SK-N-SH (cell line): ENCODE measurements at regions not wholly inside any gene's neighbourhood (a gene's known extent, or its start where the extent isn't known, plus 50 kb on each side); places are given as distances from the start of the nearest gene placed in this dataset.

Source experiments
- CTCF ChIA-PET: fragments of 300-600, 350-600 bp; formaldehyde crosslinking; extraction: SDS; loops from one replicate; lab custom pipeline; 2021; lab: Yijun Ruan, JAX
- POLR2A ChIA-PET: fragments of 350-600 bp; sonication (Branson Sonifier 250); formaldehyde crosslinking; extraction: SDS; loops from one replicate; lab custom pipeline; 2020; ENCODE audit warnings: antibody characterized with exemption, inconsistent platforms; lab: Yijun Ruan, JAX
- DNase-seq: peaks from one replicate; pipeline ENCODE4 v3.0.0; 2012
- H2AFZ ChIP-seq: fragments of 200-600 bp; sonication (generic); 2 replicates; pipeline ENCODE4 v1.8.1; 2016; ENCODE audit warnings: antibody characterized with exemption, mild to moderate bottlenecking, low read depth
- H3F3A ChIP-seq: fragments of 200-600 bp; sonication (generic); replicated peaks from 2 replicates; pipeline ENCODE3; 2016; ENCODE audit warnings: antibody characterized with exemption, mild to moderate bottlenecking; ENCODE audit not compliant: insufficient read depth
- H3K27ac ChIP-seq, 2 experiments: fragments of 200-500 bp in 1 of 2; fragments of 200-600 bp in 1 of 2; sonication (Bioruptor generic) in 1 of 2; sonication (generic), shearing (Covaris generic) in 1 of 2; 2 replicates each; pipeline versions ENCODE4 v1.5.1 to v1.6.1; 2014 to 2016; ENCODE audit warnings: low read depth in 2 of 2, inconsistent platforms in 1 of 2, low read length in 1 of 2, mild to moderate bottlenecking in 1 of 2, mixed read lengths in 1 of 2
- H3K27me3 ChIP-seq: fragments of 200-600 bp; sonication (generic), shearing (Covaris generic); 2 replicates; pipeline ENCODE4 v1.6.1; 2016; ENCODE audit warnings: mixed run types; ENCODE audit not compliant: insufficient read depth
- H3K36me3 ChIP-seq, 2 experiments: fragments of 200-500 bp in 1 of 2; fragments of 200-600 bp in 1 of 2; sonication (Bioruptor generic) in 1 of 2; sonication (generic) in 1 of 2; replicated peaks in 1 of 2; 2 replicates each; pipeline versions ENCODE3 to v1.5.1; 2014 to 2016; ENCODE audit warnings: low read length in 1 of 2, mild to moderate bottlenecking in 1 of 2; ENCODE audit not compliant: insufficient read depth in 2 of 2, control insufficient read depth in 1 of 2
- H3K4me1 ChIP-seq, 2 experiments: fragments of 200-500 bp in 1 of 2; fragments of 200-600 bp in 1 of 2; sonication (Bioruptor generic) in 1 of 2; sonication (generic), shearing (Covaris generic) in 1 of 2; 2 replicates each; pipeline versions ENCODE4 v1.5.1 to v1.6.1; 2014 to 2016; ENCODE audit warnings: low read depth in 1 of 2, low read length in 1 of 2, mixed run types in 1 of 2; ENCODE audit not compliant: insufficient read depth in 2 of 2, control insufficient read depth in 1 of 2
- H3K4me2 ChIP-seq: fragments of 200-600 bp; sonication (generic), shearing (Covaris generic); 2 replicates; pipeline ENCODE4 v1.6.1; 2017; ENCODE audit warnings: mixed run types
- H3K4me3 ChIP-seq, 2 experiments: fragments of 200-500 bp in 1 of 2; fragments of 200-600 bp in 1 of 2; sonication (Bioruptor generic) in 1 of 2; sonication (generic), shearing (Covaris generic) in 1 of 2; 2 replicates each; pipeline versions ENCODE4 v1.5.1 to v1.8.1; 2014 to 2016; ENCODE audit warnings: low read depth in 2 of 2, inconsistent platforms in 1 of 2, low read length in 1 of 2, mild to moderate bottlenecking in 1 of 2, mixed read lengths in 1 of 2, moderate library complexity in 1 of 2
- H3K79me2 ChIP-seq: fragments of 200-600 bp; sonication (generic); 2 replicates; pipeline ENCODE4 v1.8.1; 2017; ENCODE audit warnings: mild to moderate bottlenecking; ENCODE audit not compliant: insufficient read depth
- H3K9ac ChIP-seq: fragments of 200-600 bp; sonication (generic); 2 replicates; pipeline ENCODE4 v1.6.1; 2017; ENCODE audit warnings: mixed run types
- H3K9me2 ChIP-seq: fragments of 200-600 bp; sonication (generic); 2 replicates; pipeline ENCODE4 v1.6.1; 2017; ENCODE audit warnings: mixed run types
- H3K9me3 ChIP-seq: fragments of 200-600 bp; sonication (generic); 2 replicates; pipeline ENCODE4 v1.6.1; 2017; ENCODE audit warnings: mixed run types, mild to moderate bottlenecking, moderate library complexity
- H4K20me1 ChIP-seq: fragments of 200-600 bp; sonication (generic); 2 replicates; pipeline ENCODE4 v1.6.1; 2017; ENCODE audit warnings: mild to moderate bottlenecking, mixed run types; ENCODE audit not compliant: insufficient read depth
- CTCF ChIP-seq: fragments of 200-600 bp; sonication (generic); IDR thresholded peaks from 2 replicates; pipeline ENCODE4 v1.6.1; 2017; ENCODE audit warnings: antibody characterized with exemption, mild to moderate bottlenecking, moderate library complexity
- MEF2A ChIP-seq: IDR thresholded peaks from 2 replicates; pipeline ENCODE4 v1.4.0; 2012; ENCODE audit warnings: low read depth, borderline replicate concordance
- POLR2AphosphoS5 ChIP-seq: IDR thresholded peaks from 2 replicates; pipeline ENCODE4 v1.6.1; 2012; ENCODE audit warnings: low read depth, low read length
- REST ChIP-seq: IDR thresholded peaks from 2 replicates; pipeline ENCODE4 v1.6.1; 2012; ENCODE audit warnings: mild to moderate bottlenecking, low read depth, low read length, moderate library complexity
- RFX5 ChIP-seq: IDR thresholded peaks from 2 replicates; pipeline ENCODE4 v1.6.1; 2012; ENCODE audit warnings: mild to moderate bottlenecking, improper control_type of control experiment, low read length
- RXRA ChIP-seq: IDR thresholded peaks from 2 replicates; pipeline ENCODE4 v1.4.0; 2012; ENCODE audit warnings: low read depth, mild to moderate bottlenecking, borderline replicate concordance
- TAF1 ChIP-seq: IDR thresholded peaks from 2 replicates; pipeline ENCODE4 v1.6.1; 2012; ENCODE audit warnings: low read depth, mild to moderate bottlenecking, low read length, moderate library complexity, borderline replicate concordance
- WGBS: methylation state at CpG from one replicate; pipeline ENCODE4 v1.1.6; 2017; ENCODE audit warnings: low lambda C conversion rate; 5-methylcytosine and 5-hydroxymethylcytosine counted together
- TF ChIP-seq, protein P1 (sequence below): fragments of 150-350 bp; IDR thresholded peaks from 2 replicates; pipeline ENCODE4 v1.6.1; 2017; ENCODE audit warnings: antibody characterized with exemption, low read length, low read depth, borderline replicate concordance
- TF ChIP-seq, protein P2 (sequence below): IDR thresholded peaks from 2 replicates; pipeline ENCODE4 v1.4.0; 2012; ENCODE audit warnings: low read depth

DNA sequence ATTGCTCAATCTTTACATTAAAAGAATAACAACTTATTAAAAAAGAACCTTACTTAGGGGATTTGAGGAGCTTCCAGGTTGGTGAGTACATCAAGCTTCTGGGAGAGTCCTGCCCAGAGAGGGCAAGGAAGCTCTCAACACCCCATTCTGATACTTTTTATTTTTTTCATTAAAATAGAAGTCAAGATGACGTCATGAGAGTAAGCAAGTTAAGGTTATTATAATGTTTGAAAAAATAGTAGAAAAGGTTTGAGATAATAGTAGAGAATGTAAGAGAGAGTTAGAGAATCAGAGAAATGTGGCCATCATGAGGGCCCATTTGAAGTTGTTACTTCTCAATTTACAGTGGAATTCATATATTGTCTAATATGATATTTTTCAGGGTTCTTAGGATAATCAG is 221.0 kb upstream of the SLC16A7 start (continued):
- no peak for TF ChIP-seq CTCF
- TF ChIP-seq RFX5, result no peak
- TF ChIP-seq POLR2AphosphoS5, result no peak
- TF ChIP-seq MEF2A, result no peak
- TF ChIP-seq, protein P1, sequence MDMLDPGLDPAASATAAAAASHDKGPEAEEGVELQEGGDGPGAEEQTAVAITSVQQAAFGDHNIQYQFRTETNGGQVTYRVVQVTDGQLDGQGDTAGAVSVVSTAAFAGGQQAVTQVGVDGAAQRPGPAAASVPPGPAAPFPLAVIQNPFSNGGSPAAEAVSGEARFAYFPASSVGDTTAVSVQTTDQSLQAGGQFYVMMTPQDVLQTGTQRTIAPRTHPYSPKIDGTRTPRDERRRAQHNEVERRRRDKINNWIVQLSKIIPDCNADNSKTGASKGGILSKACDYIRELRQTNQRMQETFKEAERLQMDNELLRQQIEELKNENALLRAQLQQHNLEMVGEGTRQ, result no peak

DNA sequence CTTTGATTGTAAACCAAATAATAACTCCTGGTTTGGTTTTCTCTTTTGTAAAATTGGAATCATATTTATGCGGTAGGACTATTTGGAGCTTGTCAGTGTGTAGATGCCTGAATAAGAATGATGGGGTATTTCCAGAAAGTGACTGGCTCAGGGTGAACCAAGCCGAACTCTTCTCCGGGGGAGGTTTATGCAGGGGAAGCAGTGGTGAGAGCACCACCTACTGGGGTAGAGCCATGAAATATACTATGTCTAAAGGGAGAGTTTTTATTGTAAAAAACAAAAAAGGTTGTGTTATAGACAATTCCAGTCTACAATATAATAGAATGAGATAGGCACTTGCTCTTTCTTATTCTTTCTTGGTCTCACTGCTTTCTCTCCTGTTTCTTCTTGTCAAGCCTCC is 222.9 kb upstream of the SLC16A7 start:
- Histone ChIP-seq H3K79me2 (no peaks in the 10 kb centered on the region), H3K4me1 (no peaks in the 10 kb centered on the region), H2AFZ (no peak overlapping the region), H3K9me3 (no peaks in the 10 kb centered on the region), H4K20me1 (no peaks in the 10 kb centered on the region), H3K4me2 (no peak overlapping the region), H3K9me2 (no peaks in the 10 kb centered on the region), H3K36me3 (no peaks in the 10 kb centered on the region), H3F3A (no peaks in the 10 kb centered on the region), H3K27me3 (no peaks in the 10 kb centered on the region; the same call in 1 of the 2 replicates), H3K9ac (no peak overlapping the region), H3K4me3 (no peak overlapping the region), H3K27ac (no peak overlapping the region)
- DNase-seq, result no peak
- ChIA-PET POLR2A (no interaction called here), CTCF (interaction anchor here (0.9 kb wide), 1 partner anchor 28 kb away, joined by 4 read pairs; no protein-coding TSS in a partner anchor)
- TF ChIP-seq TAF1 (no peak), REST (no peak), RXRA (no peak), CTCF (peak; percentile 40)
- TF ChIP-seq, protein P2, sequence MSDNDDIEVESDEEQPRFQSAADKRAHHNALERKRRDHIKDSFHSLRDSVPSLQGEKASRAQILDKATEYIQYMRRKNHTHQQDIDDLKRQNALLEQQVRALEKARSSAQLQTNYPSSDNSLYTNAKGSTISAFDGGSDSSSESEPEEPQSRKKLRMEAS, result no peak
- TF ChIP-seq, all 33 proteins: peak for 1
- WGBS, result 2% methylated on average over 3 of the region's 3 CpGs
